SKM-1 (cell line): ENCODE measurements at regions not wholly inside any gene's neighbourhood (a gene's known extent, or its start where the extent isn't known, plus 50 kb on each side); places are given as distances from the start of the nearest gene placed in this dataset.
"Not testable (repeated sequence)": the region's sequence is repeated elsewhere in the genome, so short reads cannot be mapped to it uniquely, and the experiment has no call there.

Experiments
- DNase-seq: peaks from one replicate; lab custom pipeline; 2025; ENCODE audit not compliant: unreplicated experiment; lab: John Stamatoyannopoulos, UW

DNA sequence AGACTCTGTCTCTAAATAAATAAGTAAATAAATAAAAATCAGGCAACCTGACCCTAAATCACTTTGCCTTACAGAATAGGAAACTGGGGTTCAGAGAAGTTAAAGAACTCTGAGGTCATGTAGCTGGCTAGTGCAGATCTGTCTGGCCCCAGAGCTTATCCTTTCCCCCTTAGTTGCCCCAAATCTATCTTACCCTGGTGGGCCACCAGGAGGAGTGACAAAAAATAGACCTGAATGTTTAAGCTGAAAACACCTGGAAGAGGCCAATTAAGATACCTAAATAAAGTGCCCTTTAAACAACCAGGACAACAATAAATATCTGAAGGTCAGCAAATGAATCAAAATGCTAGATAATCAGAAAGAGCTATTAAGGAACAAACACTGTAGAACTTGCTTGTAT is 59.7 kb downstream of the TEX35 start:
- no peak for DNase-seq

DNA sequence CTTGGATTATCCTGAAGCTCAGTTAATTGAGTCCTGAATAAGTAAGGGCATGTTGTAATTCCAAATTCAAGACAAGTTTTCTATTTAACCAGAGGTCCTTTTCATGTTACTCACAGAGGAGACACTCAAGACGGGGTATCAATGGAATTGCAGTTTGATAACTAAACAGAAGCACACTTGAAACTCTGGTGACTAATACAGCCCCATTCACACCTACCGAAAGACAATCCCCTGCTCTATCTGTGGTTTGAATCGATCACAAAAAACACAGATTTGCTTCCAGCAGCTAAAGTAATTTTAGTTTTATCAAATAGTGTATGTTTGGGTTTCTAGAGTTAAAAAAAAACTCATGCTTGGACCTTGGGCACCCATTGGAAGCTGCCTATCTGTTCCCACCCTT is 60.4 kb downstream of the TEX35 start:
- DNase-seq: no peak

DNA sequence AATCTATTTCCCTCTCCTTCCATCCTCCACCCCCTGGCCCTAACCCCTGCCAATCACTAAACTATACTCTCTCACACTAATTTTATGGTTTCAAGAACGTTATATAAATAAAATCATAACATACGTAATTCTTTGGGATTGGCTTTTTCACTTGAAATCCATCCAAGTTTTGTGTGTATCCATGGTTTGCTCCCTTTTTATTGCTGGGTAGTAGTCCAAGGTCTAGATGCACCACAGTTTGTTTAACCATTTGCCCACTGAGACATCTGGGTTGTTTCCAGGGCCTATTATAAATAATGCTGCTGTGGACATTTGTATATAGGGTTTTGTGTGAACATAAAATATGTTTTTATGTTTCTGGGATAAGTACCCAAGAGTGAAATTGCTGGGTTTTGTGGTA is 61.4 kb downstream of the TEX35 start:
- DNase-seq: no peak

DNA sequence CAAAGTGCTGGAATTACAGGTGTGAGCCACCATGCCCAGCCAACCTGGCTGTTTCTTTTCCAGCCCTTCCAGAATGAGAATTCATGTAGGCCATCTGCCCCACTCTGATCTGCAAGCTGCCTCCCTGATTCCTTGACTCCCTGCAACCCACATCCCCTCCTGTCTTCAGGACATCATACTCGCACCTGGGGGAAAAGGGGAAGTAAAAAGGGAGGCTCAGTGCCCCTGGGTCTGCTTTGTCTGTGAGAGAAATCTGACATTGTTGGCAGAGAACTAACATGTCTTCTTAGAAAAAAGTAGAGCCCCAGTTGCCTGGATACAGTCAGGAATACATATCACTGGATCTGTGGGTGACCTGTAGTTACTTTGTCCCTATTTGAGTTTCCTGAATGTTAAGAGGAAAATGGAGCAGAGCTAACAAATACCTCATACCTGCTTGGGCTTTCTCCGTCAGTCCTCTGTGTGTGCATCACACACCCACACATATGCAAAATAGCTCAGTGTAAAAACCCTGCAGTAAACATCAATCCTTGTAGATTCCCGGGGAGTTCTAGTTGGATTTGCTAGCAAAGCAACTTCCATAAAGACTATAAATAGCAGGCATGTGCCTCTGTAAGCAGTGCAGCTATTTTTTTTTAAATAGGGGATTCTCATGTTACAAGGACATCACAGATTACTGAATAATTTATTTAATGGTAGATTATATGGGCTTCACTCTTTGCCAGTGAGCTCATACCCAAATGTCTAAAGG is 62.9 kb downstream of the TEX35 start:
- no peak for DNase-seq

DNA sequence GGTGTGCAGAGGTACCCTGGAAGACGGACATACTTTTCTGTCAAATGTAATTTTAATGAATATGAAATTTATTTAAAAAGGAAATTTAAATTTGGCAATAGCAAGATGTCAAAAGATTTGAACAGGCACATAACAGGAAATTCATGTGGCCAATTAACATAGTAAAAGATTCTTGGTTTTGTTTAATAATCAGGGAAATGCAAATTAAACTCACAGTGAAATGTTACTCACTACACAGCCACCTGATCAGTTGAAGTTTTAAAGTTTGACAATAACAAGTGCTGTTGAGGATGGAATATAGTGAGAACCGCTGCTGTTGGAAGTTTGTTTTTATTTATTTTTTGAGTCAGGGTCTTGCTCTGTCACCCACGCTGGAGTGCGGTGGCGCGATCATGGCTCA is 63.9 kb downstream of the TEX35 start:
- DNase-seq: no peak

DNA sequence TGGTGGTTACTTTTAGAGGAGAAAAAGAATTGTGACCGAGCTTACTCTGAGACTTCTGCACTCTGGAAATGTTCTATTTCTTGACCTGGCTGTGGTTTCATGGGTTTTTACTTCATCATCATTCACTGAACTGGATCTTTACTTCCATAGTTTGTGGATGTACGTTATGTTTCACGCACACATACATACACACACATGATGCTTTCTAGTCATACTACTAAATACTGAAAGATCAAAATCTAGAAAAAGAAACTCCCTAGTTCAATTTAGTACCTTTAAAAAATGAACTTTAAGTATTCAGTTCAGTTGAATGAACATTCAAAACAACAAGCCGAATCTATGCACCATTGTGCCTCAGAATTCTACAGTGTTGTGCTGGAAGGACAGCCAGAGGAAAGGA is 65.0 kb downstream of the TEX35 start:
- no peak for DNase-seq

DNA sequence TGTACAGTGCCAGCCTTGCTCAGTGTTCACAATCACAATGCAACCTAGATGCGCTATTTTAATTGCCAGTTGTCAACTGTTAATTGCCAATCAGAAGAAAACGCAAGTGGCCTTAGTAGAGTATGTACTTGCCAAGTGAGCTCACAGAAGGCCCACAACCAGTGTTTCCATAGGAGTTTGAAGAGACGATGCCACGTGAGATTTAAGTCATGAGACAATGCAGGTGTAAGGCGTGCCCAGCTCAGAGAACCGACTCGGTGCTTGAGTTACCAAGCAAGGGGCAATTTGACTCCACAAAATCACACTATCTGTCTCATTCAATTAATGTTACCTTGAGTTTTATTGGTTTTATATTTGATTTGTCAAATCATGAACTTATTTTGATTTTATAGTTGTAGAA is 65.6 kb downstream of the TEX35 start:
- DNase-seq: no peak

DNA sequence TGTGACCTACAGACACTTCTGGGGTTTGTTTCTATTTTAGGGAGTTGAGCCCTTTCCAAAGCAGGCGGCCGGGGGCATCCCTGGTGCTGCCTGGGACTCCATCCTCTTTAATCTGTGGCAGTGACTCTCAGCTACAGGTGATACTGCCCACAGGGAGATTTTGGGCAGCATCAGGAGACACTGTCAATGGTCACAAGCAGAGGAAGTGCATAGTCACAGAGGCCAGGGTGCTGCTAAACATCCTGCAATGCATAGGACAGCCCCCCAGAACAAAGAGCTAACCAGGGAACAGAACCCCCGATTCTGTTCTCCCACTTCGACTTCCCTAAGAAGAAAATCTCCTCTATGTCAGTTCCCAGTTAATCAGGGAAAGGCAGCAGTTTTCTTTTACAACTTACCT is 66.2 kb downstream of the TEX35 start:
- DNase-seq: no peak

DNA sequence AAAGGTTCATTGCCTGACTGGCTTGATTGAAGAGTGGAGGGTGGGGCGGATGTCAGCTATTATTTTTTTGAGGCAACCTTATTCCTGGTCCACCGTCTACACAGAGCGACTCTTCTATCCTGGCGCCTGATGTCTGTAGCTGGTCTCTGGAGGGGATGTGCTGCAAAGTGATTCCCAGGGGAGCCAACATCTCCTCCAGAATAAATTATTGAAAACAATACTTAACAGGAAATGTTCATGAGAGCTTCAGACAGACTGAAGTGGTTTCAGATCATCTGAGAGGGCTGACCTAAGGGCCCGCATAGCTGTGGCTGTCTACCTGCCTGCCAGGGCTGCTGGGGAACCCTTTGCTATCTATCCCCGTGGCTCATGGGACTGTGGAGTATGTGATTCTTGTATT is 66.7 kb downstream of the TEX35 start:
- no peak for DNase-seq

DNA sequence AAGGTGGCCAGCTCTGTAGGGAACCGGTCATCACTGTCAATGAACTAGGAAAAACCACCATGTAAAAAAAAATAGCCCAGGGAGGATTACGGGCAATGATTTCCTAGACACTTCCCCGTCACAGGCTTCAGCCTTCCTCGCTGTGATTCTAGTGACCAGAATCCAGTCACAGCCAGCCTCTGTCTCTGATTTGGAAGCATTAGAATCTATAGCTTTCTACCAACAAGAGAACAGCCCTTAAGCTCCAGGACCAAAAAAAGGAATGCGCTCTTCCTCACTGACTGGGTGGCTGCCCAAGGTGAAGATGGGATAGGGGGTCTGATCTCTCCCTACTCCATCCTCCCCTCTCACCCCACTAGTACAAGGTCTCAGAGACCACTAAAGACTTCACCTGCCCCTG is 67.2 kb downstream of the TEX35 start:
- no peak for DNase-seq

DNA sequence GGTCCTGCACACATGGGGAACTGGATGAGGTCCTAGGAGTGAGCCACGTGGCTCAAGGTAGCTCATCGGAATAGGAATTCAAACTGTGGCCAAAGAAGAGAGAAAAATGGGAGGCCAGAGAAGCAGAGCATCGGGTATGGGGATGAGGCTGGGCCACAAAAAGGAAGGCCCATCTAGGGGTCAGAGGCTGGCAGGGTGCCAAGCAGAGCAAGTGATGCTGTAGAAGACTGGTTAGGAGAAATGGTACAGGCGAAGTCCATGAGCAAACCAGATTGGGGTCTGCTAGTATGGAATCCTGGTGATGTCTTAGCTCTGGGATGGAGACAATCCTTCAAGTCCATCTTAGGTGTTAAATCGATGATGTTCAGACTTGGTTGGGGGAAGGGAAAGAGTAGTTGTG is 68.0 kb downstream of the TEX35 start:
- DNase-seq: no peak

DNA sequence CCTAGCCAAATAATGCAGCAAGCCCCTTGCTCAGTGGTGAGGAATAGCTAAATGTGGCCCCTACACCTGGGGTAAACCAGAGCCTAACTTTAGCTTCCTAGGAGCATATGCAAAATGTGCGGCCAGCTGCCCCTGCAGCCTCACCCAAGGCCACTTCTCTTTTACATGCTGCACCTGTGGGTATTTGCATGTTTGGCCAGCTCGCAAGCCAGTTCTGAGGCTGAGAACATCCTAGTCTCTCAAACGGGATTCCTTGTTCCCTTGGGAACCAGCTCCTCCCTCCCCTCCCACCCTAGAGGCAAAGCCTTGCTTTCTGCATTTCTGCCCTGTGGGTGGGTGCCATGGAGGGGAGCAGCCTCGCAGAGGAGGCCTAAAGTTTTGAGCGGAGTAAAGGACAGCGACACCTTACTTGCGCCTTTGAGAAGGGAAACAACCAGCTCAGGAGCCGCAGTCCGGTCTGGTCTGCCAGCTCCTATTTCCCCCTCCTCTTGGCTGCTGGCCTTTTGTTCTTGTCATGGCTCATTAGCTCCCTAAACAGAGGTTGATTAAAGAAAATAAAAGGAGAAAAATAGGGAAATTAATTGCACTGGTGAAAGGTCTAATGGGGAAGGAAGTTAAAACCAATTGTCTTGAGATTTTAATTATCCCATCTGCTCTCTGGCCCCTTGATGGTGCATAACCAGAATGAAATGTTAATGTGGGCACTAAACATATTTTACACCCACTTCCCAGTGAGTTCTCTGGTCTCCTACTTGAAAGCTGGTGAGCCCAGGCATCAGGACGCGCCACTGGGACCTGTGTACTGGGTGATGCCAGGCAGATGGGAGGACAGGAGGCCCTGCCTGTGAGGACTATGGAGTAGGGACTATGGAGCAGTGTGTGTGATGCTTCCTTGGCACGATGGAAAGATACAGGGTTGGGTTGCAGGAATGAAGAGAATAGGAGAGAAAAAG is 68.7 kb downstream of the TEX35 start:
- DNase-seq: no peak

DNA sequence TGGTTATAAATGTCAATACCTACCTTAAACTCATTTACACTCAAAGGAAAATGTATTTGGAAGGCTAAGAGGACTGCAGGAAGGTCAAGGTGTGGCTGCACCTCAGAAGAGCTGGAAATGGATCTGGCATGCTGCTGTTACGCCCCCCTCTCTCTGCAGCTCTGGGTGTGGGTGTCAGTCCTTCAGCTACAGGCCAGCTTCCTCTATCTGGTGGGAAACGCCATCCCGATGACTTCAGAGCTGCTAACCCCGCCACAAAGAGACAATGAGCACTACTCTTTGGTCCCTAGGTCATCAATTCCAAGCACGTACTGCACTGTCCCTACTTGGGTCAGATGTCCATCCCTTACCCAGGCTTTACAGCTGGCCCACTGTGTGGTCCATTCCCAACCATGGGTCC is 74.2 kb downstream of the TEX35 start:
- DNase-seq: no peak

DNA sequence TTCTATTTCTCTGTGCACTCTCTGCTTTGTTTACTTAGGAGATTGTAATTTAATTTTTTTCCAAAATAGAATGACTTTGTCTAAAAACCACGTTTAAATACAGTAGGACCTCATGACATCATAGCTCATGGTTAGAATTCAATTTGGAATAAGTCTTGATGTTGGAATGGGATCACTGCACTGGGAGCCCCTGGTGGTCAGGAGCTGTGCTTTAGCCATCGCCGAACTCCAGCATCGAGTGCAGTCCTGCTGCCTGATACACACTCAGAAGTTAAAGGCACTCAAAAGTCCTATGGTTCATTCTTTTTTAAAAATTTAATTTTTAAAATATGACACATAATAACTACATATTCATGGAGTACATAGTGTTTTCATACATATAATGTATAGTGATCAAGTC is 75.1 kb downstream of the TEX35 start:
- DNase-seq: no peak

DNA sequence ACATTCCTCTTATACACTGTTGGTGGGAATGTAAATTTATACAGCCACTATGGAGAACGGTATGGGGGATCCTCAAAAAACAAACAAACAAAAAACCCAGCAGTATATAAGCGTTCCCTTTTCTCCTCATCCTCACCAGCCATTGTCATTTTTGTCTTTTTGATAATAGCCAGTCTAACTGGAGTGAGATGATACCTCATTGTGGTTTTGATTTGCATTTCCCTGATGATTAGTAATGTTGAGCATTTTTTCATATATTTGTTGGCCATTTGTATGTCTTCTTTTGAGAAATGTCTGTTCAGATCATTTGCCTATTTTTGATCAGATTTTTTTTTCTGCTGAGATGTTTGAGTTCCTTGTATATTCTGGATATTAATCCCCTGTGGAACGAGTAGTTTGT is 76.1 kb downstream of the TEX35 start:
- DNase-seq: not testable (repeated sequence)

DNA sequence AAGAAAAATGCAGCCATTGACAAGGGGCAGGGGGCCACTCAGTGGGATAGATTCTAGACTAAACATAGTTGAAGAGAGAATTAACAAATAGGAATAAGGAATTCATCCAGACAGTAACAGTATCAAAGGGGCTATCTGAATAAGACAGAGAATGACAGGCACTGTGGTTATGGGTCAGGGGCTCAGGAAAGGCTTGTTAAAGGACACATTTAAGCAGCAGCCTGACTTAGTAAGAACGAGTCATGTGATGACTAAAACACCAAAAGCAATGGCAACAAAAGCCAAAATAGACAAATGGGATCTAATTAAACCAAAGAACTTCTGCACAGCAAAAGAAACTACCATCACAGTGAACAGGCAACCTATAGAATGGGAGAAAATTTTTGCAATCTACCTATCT is 78.9 kb downstream of the TEX35 start:
- DNase-seq: not testable (repeated sequence)

DNA sequence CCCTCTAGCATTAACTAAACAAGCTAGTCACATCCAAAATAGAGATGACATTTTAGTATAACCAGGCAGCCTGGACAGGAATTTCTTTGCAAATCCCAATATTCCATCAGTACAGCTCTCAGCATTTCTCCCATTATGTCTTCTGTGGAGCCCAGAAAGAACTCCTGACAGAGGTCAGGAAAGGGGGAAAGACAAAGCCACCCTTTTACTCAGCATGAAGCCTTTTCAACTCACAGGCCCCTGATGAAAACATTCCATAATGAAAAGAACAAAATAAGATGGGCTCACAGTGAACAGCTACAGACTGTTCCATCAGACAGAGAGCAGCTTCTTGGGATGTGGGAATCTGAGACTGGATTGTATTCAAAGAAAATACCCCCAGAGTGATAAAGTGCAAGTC is 80.6 kb downstream of the TEX35 start:
- no peak for DNase-seq

DNA sequence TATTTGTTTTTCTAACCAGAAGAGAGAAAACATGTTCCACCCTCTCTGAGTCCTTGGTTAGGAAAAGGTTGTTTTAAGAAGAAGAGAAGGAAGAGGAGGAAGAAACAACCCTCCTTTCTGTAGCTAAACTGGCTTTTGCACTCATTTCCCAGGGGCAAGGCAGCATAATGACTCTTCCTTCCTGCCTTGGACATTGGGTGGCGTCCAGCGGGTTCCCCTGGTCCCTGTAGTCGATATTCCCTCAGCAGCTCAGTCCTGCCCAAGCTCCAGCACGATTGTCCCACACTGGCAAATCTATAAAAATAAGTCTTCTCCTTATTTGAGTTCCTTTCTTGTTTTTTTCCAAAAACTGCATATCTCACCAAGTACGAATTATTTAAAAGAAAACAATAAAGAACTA is 81.2 kb downstream of the TEX35 start:
- DNase-seq: no peak

DNA sequence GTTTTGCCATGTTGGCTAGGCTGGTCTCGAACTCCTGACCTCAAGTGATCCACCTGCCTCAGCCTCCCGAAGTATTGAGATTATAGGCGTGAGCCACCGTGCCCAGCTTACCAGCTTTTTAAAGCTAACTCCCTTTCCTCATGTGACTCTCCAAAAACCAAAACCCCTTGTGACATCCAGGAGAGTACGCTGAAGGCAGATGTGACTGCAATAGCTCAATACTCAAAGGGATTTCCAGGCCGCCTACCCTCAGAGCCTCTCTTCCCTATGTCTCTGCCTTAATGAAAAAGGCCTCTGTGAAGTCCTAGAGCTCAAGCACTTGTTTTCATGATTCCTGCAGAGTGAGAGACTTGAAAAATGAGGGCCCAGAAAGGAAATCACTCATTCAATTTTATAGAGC is 82.6 kb downstream of the TEX35 start:
- DNase-seq: no peak

DNA sequence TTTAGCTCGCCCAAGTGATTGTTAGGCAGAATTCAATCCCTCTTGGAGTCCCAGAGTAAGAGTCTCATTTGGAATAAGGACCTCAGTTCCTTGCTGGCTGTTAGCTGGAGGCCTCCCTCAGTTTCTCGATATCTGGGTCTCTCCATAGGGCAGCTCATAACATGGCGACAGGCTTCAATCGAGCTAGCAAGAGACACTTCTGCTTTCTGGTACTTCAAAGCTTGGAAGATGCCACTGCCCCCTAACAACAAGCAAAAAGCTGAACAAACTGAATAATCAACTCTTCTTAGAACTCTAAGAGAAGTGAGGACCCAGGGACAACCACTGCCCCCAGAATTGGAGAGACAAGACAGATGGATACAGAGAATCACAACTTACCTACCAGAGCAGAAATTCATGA is 86.2 kb downstream of the TEX35 start:
- DNase-seq: no peak

DNA sequence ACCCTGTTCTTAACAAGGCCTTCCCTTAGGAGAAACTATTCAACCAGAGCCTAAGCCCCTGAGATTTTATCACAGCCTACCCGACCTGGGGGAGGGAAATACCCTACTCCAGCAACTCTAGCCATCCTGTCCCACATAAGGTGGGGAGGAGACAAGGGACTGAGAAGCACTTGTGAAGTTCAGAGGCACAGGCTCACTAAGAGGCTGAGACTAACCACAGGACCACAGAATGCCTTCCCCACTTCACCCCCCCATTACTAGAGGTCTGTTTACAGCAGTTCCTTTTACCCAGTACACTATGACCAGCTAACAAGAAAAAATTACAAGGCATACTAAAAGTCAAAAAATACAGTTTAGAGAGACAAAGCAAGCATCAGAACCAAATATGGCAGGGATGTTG is 86.8 kb downstream of the TEX35 start:
- no peak for DNase-seq

DNA sequence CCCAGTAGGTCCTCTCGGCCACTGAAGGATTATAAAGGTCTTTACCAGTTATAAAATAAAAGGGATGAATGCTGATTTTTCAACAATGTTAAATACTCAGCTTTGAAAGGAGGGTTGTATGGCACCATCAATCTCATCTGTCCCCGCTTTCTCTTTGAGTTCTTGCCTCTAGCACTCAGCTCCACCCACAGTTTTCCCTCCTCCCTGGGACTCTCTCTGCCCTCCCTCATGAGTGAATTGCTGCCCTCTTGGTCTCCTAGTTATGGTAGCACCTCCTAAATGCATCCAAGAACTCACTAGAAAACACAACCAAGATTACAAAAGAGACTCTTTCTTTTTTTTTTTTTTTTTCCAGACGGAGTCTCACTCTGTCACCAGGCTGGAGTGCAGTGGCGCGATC is 91.0 kb downstream of the TEX35 start:
- no peak for DNase-seq
